ENCODE measurements at regions not wholly inside any gene's neighbourhood (a gene's known extent, or its start where the extent isn't known, plus 50 kb on each side); places are given as distances from the start of the nearest gene placed in this dataset.

DNA sequence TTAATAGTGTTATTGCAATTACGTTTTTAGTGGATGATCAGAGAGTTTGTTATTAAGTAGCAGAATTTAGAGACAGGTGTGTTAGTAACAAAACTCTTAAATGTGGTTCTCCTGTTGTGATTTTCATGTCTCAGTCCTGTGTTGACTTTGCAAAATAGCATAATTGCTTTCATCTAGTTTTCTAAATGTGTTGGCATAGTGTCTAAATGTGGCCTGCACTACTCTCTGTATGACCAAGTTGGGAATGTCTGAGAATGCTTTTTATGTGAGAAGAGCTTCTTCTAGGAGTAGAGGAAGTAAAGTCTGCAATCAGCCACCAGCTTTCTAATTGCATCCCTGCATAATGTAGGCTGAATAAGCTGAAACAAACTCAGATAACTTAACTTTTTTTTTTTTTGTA, 158.6 kb upstream of the FAT1 start:
- Histone ChIP-seq H3K36me3 (ENCODE audit: insufficient read depth, low read length) (no peaks in the 10 kb centered on the region), H3K4me1 (ENCODE audit: insufficient read depth, low read length) (no peaks in the 10 kb centered on the region), H3K27ac (ENCODE audit: low read depth, low read length) (no peak overlapping the region), H3K9me3 (ENCODE audit: control insufficient read depth in 1 of 2, low read length in 2 of 2) (no peaks in the 10 kb centered on the region), H3K4me3 (ENCODE audit: low read length in 2 of 2) (no peak overlapping the region), H3K27me3 (ENCODE audit: insufficient read depth, low read length) (no peaks in the 10 kb centered on the region)
- no peaks in the 10 kb centered on the region for H3K36me3 Mint-ChIP-seq
- intact Hi-C loops (cut with micrococcal nuclease), result no loop called here
- POLR2A ChIA-PET (ENCODE audit: partially characterized antibody), result no interaction called here
- H3K4me3 Mint-ChIP-seq, result no peak overlapping the region
- H3K27me3 Mint-ChIP-seq, result peaks cover 0 to 2% of the 10 kb centered on the region in 2 donors
- H3K9me3 Mint-ChIP-seq, result peaks cover 0 to 10% (median 4%) of the 10 kb centered on the region in 8 donors
- no peak overlapping the region for H3K27ac Mint-ChIP-seq
- CTCF ChIA-PET (ENCODE audit: partially characterized antibody), result no interaction called here
- no peak for DNase-seq
- H3K4me1 Mint-ChIP-seq, result no peaks in the 10 kb centered on the region

DNA sequence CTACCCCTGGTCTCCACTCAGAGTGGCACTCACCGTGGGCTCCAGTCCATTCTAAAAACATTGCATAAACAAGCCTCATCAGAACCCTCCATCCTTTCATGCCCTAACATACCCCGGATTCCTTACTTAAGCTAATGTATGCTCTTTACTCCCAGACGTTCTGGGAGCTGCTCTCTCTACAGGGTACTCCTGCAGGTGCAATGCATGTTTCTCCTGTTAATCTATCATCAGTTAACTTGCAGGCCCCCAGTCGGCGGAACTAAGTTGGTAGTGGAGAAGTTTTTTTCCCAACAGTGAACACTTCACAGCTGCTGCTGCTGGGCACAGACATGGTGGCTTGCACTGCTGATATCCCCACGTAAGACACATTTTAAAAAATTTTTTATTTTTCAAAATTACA, 161.6 kb upstream of the FAT1 start:
- H3K27me3 Mint-ChIP-seq, result peaks cover 0 to 2% of the 10 kb centered on the region in 2 donors
- Histone ChIP-seq H3K27me3 (ENCODE audit: insufficient read depth, low read length) (no peaks in the 10 kb centered on the region), H3K27ac (ENCODE audit: low read depth, low read length) (no peak overlapping the region), H3K36me3 (ENCODE audit: insufficient read depth, low read length) (no peaks in the 10 kb centered on the region), H3K4me1 (ENCODE audit: insufficient read depth, low read length) (no peaks in the 10 kb centered on the region), H3K4me3 (ENCODE audit: low read length in 2 of 2) (no peak overlapping the region), H3K9me3 (ENCODE audit: control insufficient read depth in 1 of 2, low read length in 2 of 2) (no peaks in the 10 kb centered on the region)
- no peak overlapping the region for H3K4me3 Mint-ChIP-seq
- H3K9me3 Mint-ChIP-seq, result peaks cover 0 to 7% (median 4%) of the 10 kb centered on the region in 8 donors
- intact Hi-C loops (cut with micrococcal nuclease), result no loop called here
- DNase-seq, result no peak
- no peaks in the 10 kb centered on the region for H3K36me3 Mint-ChIP-seq
- ChIA-PET POLR2A (ENCODE audit: partially characterized antibody) (no interaction called here), CTCF (ENCODE audit: partially characterized antibody) (no interaction called here)
- H3K4me1 Mint-ChIP-seq, result no peaks in the 10 kb centered on the region
- no peak overlapping the region for H3K27ac Mint-ChIP-seq

DNA sequence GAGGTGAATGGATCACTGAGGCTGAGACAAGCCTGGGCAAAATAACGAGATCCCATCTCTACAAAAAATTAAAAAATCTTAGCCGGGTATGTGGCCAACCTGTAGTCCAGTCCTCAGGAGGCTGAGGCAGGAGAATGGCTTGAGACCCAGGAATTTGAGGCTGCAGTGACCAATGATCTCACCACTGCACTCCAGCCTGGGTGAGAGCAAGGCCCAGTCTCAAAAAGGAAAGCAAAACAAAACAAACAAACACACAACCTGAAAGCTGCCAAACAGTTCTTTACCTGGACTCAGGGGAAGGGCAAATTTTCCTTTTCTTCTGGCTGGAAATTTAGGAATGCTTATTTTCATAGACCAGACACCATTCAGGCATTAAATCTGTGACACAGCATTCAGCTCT, 163.1 kb upstream of the FAT1 start:
- peaks cover 1 to 14% (median 7%) of the 10 kb centered on the region in 8 donors for H3K9me3 Mint-ChIP-seq
- Histone ChIP-seq H3K9me3 (ENCODE audit: control insufficient read depth in 1 of 2, low read length in 2 of 2) (no peaks in the 10 kb centered on the region), H3K27me3 (ENCODE audit: insufficient read depth, low read length) (no peaks in the 10 kb centered on the region), H3K27ac (ENCODE audit: low read depth, low read length) (no peak overlapping the region), H3K36me3 (ENCODE audit: insufficient read depth, low read length) (no peaks in the 10 kb centered on the region), H3K4me3 (ENCODE audit: low read length in 2 of 2) (no peak overlapping the region), H3K4me1 (ENCODE audit: insufficient read depth, low read length) (no peaks in the 10 kb centered on the region)
- DNase-seq, result no peak
- CTCF ChIA-PET (ENCODE audit: partially characterized antibody), result no interaction called here
- H3K36me3 Mint-ChIP-seq, result no peaks in the 10 kb centered on the region
- no peaks in the 10 kb centered on the region for H3K4me1 Mint-ChIP-seq
- H3K27ac Mint-ChIP-seq, result no peak overlapping the region
- H3K4me3 Mint-ChIP-seq, result no peak overlapping the region
- intact Hi-C loops (cut with micrococcal nuclease), result no loop called here
- POLR2A ChIA-PET (ENCODE audit: partially characterized antibody), result no interaction called here
- H3K27me3 Mint-ChIP-seq, result no peaks in the 10 kb centered on the region

DNA sequence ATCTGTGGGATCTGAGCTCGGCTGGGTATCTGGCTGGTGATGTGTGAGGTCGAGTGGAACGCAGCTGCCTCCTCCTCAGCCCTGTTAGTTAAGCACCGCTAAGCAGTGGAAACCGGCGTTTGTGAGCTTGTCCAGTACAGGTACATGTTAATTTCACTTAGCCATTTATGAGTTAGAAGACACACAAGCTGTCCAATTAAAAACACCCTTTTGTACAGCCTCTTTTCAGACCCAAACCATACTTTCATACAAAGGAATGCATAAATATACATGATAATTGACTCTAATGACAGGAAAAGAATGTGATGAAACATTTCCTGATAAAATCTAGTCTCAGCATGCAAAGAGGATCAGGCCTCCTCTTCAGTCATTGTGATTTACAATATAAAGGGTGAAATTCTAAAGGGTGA, 163.6 kb upstream of the FAT1 start:
- no peaks in the 10 kb centered on the region for H3K27me3 Mint-ChIP-seq
- Histone ChIP-seq H3K4me3 (ENCODE audit: low read length in 2 of 2) (no peak overlapping the region), H3K9me3 (ENCODE audit: control insufficient read depth in 1 of 2, low read length in 2 of 2) (no peaks in the 10 kb centered on the region), H3K27ac (ENCODE audit: low read depth, low read length) (no peak overlapping the region), H3K27me3 (ENCODE audit: insufficient read depth, low read length) (no peaks in the 10 kb centered on the region), H3K4me1 (ENCODE audit: insufficient read depth, low read length) (no peaks in the 10 kb centered on the region), H3K36me3 (ENCODE audit: insufficient read depth, low read length) (no peaks in the 10 kb centered on the region)
- no peak overlapping the region for H3K27ac Mint-ChIP-seq
- peaks cover 3 to 18% (median 8%) of the 10 kb centered on the region in 8 donors for H3K9me3 Mint-ChIP-seq
- ChIA-PET CTCF (ENCODE audit: partially characterized antibody) (no interaction called here), POLR2A (ENCODE audit: partially characterized antibody) (no interaction called here)
- no peak overlapping the region for H3K4me3 Mint-ChIP-seq
- H3K4me1 Mint-ChIP-seq, result no peaks in the 10 kb centered on the region
- no peaks in the 10 kb centered on the region for H3K36me3 Mint-ChIP-seq
- no peak for DNase-seq
- intact Hi-C loops (cut with micrococcal nuclease), result no loop called here

DNA sequence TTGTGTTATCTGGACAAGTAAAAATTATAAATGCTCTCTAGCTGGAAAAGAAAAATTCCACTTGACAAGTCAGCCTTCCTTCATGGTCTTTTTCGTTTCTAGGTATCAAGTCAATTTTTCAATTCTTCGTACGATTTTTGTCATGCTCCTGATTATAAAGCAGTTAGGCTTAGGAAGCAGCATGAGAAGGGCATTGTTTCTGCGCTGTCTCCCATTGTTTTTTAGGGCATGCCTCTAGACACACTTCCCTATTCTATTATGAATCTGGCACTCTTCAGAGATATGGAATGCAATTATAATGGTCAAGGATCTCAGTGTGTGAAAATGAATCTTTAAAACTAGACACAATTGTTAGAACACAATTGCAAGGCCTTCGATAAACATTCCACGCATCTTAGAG, 164.1 kb upstream of the FAT1 start:
- POLR2A ChIA-PET (ENCODE audit: partially characterized antibody), result no interaction called here
- H3K4me3 Mint-ChIP-seq, result no peak overlapping the region
- no peak for DNase-seq

DNA sequence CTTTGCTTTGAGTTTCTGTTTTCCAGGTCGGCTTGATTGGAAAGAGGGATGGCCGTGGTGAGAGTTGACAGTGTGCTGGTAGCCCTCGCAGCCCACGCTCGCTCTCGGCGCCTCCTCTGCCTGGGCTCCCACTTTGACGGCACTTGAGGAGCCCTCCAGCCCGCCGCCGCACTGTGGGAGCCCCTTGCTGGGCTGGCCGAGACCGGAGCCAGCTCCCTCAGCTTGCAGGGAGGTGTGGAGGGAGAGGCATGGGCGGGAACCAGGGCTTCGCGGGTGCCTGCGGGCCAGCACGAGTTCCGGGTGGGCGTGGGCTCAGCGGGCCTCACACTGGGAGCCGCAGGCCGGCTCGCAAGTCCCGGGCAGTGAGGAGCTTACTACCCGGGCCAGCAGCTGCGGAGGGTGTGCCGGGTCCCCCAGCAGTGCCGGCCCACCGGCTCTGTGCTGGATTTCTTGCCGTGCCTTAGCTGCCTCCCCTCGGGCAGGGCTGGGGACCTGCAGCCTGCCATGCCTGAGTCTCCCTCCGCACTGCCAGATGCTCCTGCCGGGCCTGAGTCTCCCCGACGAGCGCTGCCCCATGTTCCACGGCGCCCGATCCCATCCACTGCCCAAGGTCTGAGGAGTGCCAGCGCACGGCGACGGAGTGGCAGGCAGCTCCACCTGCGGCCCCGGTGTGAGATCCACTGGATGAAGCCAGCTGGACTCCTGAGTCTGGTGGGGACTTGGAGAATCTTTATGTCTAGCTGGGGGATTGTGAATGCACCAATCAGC, 166.4 kb upstream of the FAT1 start:
- no peaks in the 10 kb centered on the region for H3K4me1 ChIP-seq (ENCODE audit: insufficient read depth, low read length)
- Mint-ChIP-seq H3K27ac (no peak overlapping the region), H3K4me1 (no peaks in the 10 kb centered on the region), H3K4me3 (no peak overlapping the region), H3K36me3 (no peaks in the 10 kb centered on the region), H3K9me3 (peaks cover 3 to 27% (median 11%) of the 10 kb centered on the region in 8 donors), H3K27me3 (no peaks in the 10 kb centered on the region)
- no peaks in the 10 kb centered on the region for H3K36me3 ChIP-seq (ENCODE audit: insufficient read depth, low read length)
- POLR2A ChIA-PET (ENCODE audit: partially characterized antibody), result no interaction called here
- no peak for DNase-seq
- intact Hi-C loops (cut with micrococcal nuclease), result no loop called here
- H3K9me3 ChIP-seq (ENCODE audit: control insufficient read depth in 1 of 2, low read length in 2 of 2), result no peaks in the 10 kb centered on the region
- no peak overlapping the region for H3K4me3 ChIP-seq (ENCODE audit: low read length in 2 of 2)
- H3K27ac ChIP-seq (ENCODE audit: low read depth, low read length), result no peak overlapping the region
- no peaks in the 10 kb centered on the region for H3K27me3 ChIP-seq (ENCODE audit: insufficient read depth, low read length)
- CTCF ChIA-PET (ENCODE audit: partially characterized antibody), result no interaction called here

More for the DNA sequence above, 164.1 kb upstream of the FAT1 start:
- Mint-ChIP-seq H3K4me1 (no peaks in the 10 kb centered on the region), H3K27me3 (no peaks in the 10 kb centered on the region), H3K27ac (no peak overlapping the region), H3K36me3 (no peaks in the 10 kb centered on the region), H3K9me3 (peaks cover 3 to 22% (median 8%) of the 10 kb centered on the region in 8 donors)
- intact Hi-C loops (cut with micrococcal nuclease), result no loop called here
- Histone ChIP-seq H3K27me3 (ENCODE audit: insufficient read depth, low read length) (no peaks in the 10 kb centered on the region), H3K36me3 (ENCODE audit: insufficient read depth, low read length) (no peaks in the 10 kb centered on the region), H3K4me3 (ENCODE audit: low read length in 2 of 2) (no peak overlapping the region), H3K27ac (ENCODE audit: low read depth, low read length) (no peak overlapping the region), H3K9me3 (ENCODE audit: control insufficient read depth in 1 of 2, low read length in 2 of 2) (no peaks in the 10 kb centered on the region), H3K4me1 (ENCODE audit: insufficient read depth, low read length) (no peaks in the 10 kb centered on the region)
- CTCF ChIA-PET (ENCODE audit: partially characterized antibody), result no interaction called here

DNA sequence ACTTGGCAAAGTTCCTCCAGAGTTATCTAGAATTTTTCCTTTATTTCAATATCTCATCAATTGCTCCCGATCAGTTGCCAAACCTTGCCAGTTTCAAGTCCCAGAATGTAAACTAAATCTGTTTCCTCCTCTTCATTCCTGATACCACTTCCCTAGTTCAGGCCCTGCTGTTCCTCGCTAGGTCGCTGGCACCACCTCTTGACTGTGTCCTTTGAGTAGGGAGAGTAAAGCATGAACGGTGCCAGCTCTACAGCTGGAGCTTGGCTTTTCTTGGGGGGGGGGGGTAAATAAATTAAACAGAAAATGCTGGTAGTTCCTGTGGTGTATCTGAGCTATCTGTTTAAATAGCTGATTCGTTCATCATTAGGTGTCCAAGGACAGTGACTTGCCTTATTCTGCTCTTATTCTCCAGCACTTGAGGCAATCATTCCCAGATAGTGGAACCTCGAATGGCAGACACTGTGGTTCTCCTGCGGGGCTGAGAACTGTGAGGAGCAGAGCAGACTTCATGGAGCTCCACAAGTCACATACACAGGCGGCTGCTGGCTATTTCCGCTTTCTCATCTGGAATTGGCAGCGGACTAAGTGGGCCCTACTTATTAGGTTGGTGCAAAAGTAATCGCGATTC, 168.3 kb upstream of the FAT1 start:
- Histone ChIP-seq H3K36me3 (ENCODE audit: insufficient read depth, low read length) (no peaks in the 10 kb centered on the region), H3K9me3 (ENCODE audit: control insufficient read depth in 1 of 2, low read length in 2 of 2) (no peaks in the 10 kb centered on the region), H3K27ac (ENCODE audit: low read depth, low read length) (no peak overlapping the region), H3K4me3 (ENCODE audit: low read length in 2 of 2) (no peak overlapping the region), H3K4me1 (ENCODE audit: insufficient read depth, low read length) (no peaks in the 10 kb centered on the region), H3K27me3 (ENCODE audit: insufficient read depth, low read length) (no peaks in the 10 kb centered on the region)
- H3K36me3 Mint-ChIP-seq, result no peaks in the 10 kb centered on the region
- H3K27ac Mint-ChIP-seq, result no peak overlapping the region
- CTCF ChIA-PET (ENCODE audit: partially characterized antibody), result no interaction called here
- no peak for DNase-seq
- no peaks in the 10 kb centered on the region for H3K4me1 Mint-ChIP-seq
- no peak overlapping the region for H3K4me3 Mint-ChIP-seq
- POLR2A ChIA-PET (ENCODE audit: partially characterized antibody), result no interaction called here
- peaks cover 3 to 32% (median 14%) of the 10 kb centered on the region in 8 donors for H3K9me3 Mint-ChIP-seq
- H3K27me3 Mint-ChIP-seq, result no peaks in the 10 kb centered on the region
- intact Hi-C loops (cut with micrococcal nuclease), result no loop called here

All from CD4-positive, alpha-beta memory T cell (primary cell).